ENCODE measurements at regions not wholly inside any gene's neighbourhood (a gene's known extent, or its start where the extent isn't known, plus 50 kb on each side); places are given as distances from the start of the nearest gene placed in this dataset.
"Not testable (repeated sequence)": the region's sequence is repeated elsewhere in the genome, so short reads cannot be mapped to it uniquely, and the experiment has no call there.

DNA sequence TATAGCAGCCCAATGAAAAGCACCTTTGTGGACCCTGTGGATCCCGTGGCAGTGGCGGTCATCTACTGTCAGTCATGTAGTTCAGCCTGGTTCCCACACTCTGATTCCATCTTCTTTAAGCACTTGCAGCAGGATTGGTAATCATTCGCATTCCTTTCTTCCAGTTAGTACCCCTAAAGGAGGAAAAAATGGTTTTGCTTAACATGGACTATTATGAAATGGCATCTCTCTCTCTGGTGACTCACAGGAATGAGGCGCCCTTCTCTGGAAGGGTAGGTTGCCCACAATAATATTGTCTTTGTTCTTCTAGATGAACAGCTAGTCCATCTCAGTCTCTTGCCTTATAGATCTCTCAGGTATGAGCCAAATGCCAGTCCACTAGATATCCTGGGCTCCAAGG is 127.9 kb upstream of the MROH9 start:
- no peak for TF ChIP-seq CTCF (IDR thresholded peaks at IDR 0.05; ENCODE audit: insufficient read depth, low read depth, low read length)
- no peak for DNase-seq (ENCODE audit: low read depth)
- H3K27me3 ChIP-seq (ENCODE audit: control insufficient read depth, insufficient read depth, low read length): no peaks in the 10 kb centered on the region
- H3K36me3 ChIP-seq (ENCODE audit: control insufficient read depth, insufficient read depth, low read length): no peaks in the 10 kb centered on the region
- ChIA-PET CTCF (no interaction called here), POLR2A (no interaction called here)
- H3K4me3 ChIP-seq (ENCODE audit: low read depth, low read length): no peak overlapping the region

GRCh38 chr1:170808216-170808885 is 127.0 kb upstream of the MROH9 start:
- POLR2A ChIA-PET: no interaction called here
- CTCF ChIA-PET: no interaction called here

GRCh38 chr1:170811013-170811412 is 124.3 kb upstream of the MROH9 start:
- H3K4me3 ChIP-seq (ENCODE audit: low read depth, low read length); H3K36me3 ChIP-seq (ENCODE audit: control insufficient read depth, insufficient read depth, low read length); H3K27me3 ChIP-seq (ENCODE audit: control insufficient read depth, insufficient read depth, low read length); DNase-seq (ENCODE audit: low read depth); POLR2A ChIA-PET: not testable (repeated sequence)
- CTCF ChIA-PET: interaction anchor here (1.6 kb wide), 1 partner anchor 9 kb away, joined by 3 read pairs; no protein-coding TSS in a partner anchor

More at GRCh38 chr1:170808216-170808885, 127.0 kb upstream of the MROH9 start:
- Histone ChIP-seq H3K27me3 (ENCODE audit: control insufficient read depth, insufficient read depth, low read length) (no peaks in the 10 kb centered on the region), H3K4me3 (ENCODE audit: low read depth, low read length) (no peak overlapping the region), H3K36me3 (ENCODE audit: control insufficient read depth, insufficient read depth, low read length) (no peaks in the 10 kb centered on the region)
- no peak for DNase-seq (ENCODE audit: low read depth)
- TF ChIP-seq CTCF (IDR thresholded peaks at IDR 0.05; ENCODE audit: insufficient read depth, low read depth, low read length): no peak

DNA sequence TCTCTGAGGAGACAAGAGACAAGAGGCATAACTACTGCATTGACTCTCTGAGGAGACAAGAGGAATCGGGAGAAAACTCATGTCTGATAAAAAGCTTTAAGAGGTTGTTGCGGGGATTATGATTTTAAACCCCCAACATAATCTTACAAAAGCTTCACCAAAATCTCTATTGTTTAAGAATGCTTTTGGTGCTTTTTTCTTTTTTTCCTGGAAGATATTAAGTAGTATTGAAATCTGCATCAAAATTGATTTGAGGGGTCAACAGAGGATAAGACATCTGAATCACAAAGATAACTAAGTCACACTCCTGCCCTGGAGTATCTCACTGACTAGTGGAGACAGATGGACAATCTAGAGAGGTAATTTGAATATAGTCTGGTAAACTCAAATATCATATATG is 115.6 kb upstream of the MROH9 start:
- POLR2A ChIA-PET: no interaction called here
- Histone ChIP-seq H3K27me3 (ENCODE audit: control insufficient read depth, insufficient read depth, low read length) (no peaks in the 10 kb centered on the region), H3K36me3 (ENCODE audit: control insufficient read depth, insufficient read depth, low read length) (no peaks in the 10 kb centered on the region), H3K4me3 (ENCODE audit: low read depth, low read length) (no peak overlapping the region)
- CTCF ChIA-PET: interaction anchor here (1.0 kb wide), 1 partner anchor 10 kb away, joined by 3 read pairs; no protein-coding TSS in a partner anchor
- DNase-seq (ENCODE audit: low read depth): no peak
- TF ChIP-seq CTCF (IDR thresholded peaks at IDR 0.05; ENCODE audit: insufficient read depth, low read depth, low read length): no peak

- no peak overlapping the region for H3K4me3 ChIP-seq (ENCODE audit: low read depth, low read length)
- TF ChIP-seq CTCF (IDR thresholded peaks at IDR 0.05; ENCODE audit: insufficient read depth, low read depth, low read length): no peak
- no peaks in the 10 kb centered on the region for H3K36me3 ChIP-seq (ENCODE audit: control insufficient read depth, insufficient read depth, low read length)
- CTCF ChIA-PET: no interaction called here
- H3K27me3 ChIP-seq (ENCODE audit: control insufficient read depth, insufficient read depth, low read length): no peaks in the 10 kb centered on the region
- POLR2A ChIA-PET: no interaction called here
- no peak for DNase-seq (ENCODE audit: low read depth)
Observed at GRCh38 chr1:170823120-170823519, 112.2 kb upstream of the MROH9 start.

DNA sequence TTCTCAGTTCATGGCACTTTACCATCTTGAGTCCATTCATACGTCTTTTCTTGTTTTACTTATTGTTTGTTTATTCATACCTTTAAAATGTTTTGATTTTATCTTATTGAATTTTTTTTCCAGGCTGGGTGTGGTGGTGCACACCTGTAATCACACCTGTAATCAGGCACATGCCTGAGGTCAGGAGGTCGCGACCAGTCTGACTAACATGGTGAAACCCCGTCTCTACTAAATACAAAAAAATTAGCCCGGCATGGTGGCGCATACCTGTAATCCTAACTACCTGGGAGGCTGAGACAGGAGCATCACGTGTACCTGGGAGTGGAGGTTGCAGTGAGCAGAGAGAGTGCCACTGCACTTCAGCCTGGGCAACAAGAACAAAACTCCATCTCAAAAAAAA is 104.1 kb upstream of the MROH9 start:
- ChIA-PET CTCF (no interaction called here), POLR2A (no interaction called here)
- Histone ChIP-seq H3K27me3 (ENCODE audit: control insufficient read depth, insufficient read depth, low read length) (no peaks in the 10 kb centered on the region), H3K36me3 (ENCODE audit: control insufficient read depth, insufficient read depth, low read length) (no peaks in the 10 kb centered on the region), H3K4me3 (ENCODE audit: low read depth, low read length) (no peak overlapping the region)
- DNase-seq (ENCODE audit: low read depth): no peak
- TF ChIP-seq CTCF (IDR thresholded peaks at IDR 0.05; ENCODE audit: insufficient read depth, low read depth, low read length): no peak
